Liver (tissue), 7 donors: ENCODE measurements at regions not wholly inside any gene's neighbourhood (a gene's known extent, or its start where the extent isn't known, plus 50 kb on each side); places are given as distances from the start of the nearest gene placed in this dataset.

Experiments used
- DNase-seq: peaks from one replicate; pipeline ENCODE4 v3.0.0-alpha.2; 2017; ENCODE audit warnings: low spot score
- H3K27ac ChIP-seq, 2 donors: one replicate each; pipeline ENCODE4 v1.7.0; 2013; ENCODE audit warnings: inconsistent platforms in 2 of 2, low read length in 2 of 2, control low read depth in 1 of 2, low read depth in 1 of 2, mild to moderate bottlenecking in 1 of 2
- H3K27me3 ChIP-seq, 4 donors: one replicate each; pipeline versions ENCODE4 v1.6.1 to v1.7.0; 2013; ENCODE audit warnings: low read length in 3 of 4, inconsistent platforms in 1 of 4, mild to moderate bottlenecking in 1 of 4, moderate library complexity in 1 of 4; ENCODE audit not compliant: control insufficient read depth in 4 of 4, insufficient read depth in 4 of 4
- H3K36me3 ChIP-seq, 4 donors: one replicate each; pipeline versions ENCODE4 v1.6.1 to v1.7.0; 2013; ENCODE audit warnings: low read length in 3 of 4, mild to moderate bottlenecking in 3 of 4, low read depth in 1 of 4, moderate library complexity in 1 of 4; ENCODE audit not compliant: control insufficient read depth in 4 of 4, insufficient read depth in 3 of 4
- H3K4me1 ChIP-seq, 4 donors: one replicate each; pipeline versions ENCODE4 v1.6.1 to v1.7.0; 2013; ENCODE audit warnings: low read length in 3 of 4, mild to moderate bottlenecking in 3 of 4, moderate library complexity in 1 of 4; ENCODE audit not compliant: control insufficient read depth in 4 of 4, insufficient read depth in 4 of 4
- H3K4me3 ChIP-seq, 3 donors: one replicate each; pipeline versions ENCODE4 v1.6.1 to v1.7.0; 2013; ENCODE audit warnings: low read length in 3 of 3, control low read depth in 1 of 3, low read depth in 1 of 3, mild to moderate bottlenecking in 1 of 3
- H3K9ac ChIP-seq, 2 donors: one replicate each; pipeline ENCODE4 v1.7.0; 2013; ENCODE audit warnings: low read length in 2 of 2, mild to moderate bottlenecking in 2 of 2, moderate library complexity in 2 of 2, control low read depth in 1 of 2, low read depth in 1 of 2
- H3K9me3 ChIP-seq, 4 donors: one replicate each; pipeline versions ENCODE4 v1.6.1 to v1.7.0; 2013; ENCODE audit warnings: low read length in 3 of 4; ENCODE audit not compliant: control insufficient read depth in 4 of 4
- EGR1 ChIP-seq, 2 donors: IDR thresholded peaks; 2 replicates each; pipeline ENCODE4 v1.6.1; 2016 to 2018; ENCODE audit warnings: antibody characterized with exemption in 2 of 2, low read depth in 2 of 2
- FOXA1 ChIP-seq: IDR thresholded peaks from 2 replicates; pipeline ENCODE4 v1.6.1; 2016; ENCODE audit warnings: antibody characterized with exemption
- FOXA2 ChIP-seq: IDR thresholded peaks from 2 replicates; pipeline ENCODE4 v1.6.1; 2016; ENCODE audit warnings: antibody characterized with exemption
- GABPA ChIP-seq, 2 donors: IDR thresholded peaks in 1 of 2; conservative IDR thresholded peaks in 1 of 2; 2 replicates each; pipeline ENCODE4 v1.6.1; 2016; ENCODE audit warnings: antibody characterized with exemption in 2 of 2, mild to moderate bottlenecking in 1 of 2, moderate library complexity in 1 of 2
- HNF4A ChIP-seq, 2 donors: conservative IDR thresholded peaks; 2 replicates each; pipeline ENCODE4 v1.6.1; 2016; ENCODE audit warnings: antibody characterized with exemption in 2 of 2, mild to moderate bottlenecking in 2 of 2
- HNF4G ChIP-seq: IDR thresholded peaks from 2 replicates; pipeline ENCODE4 v1.6.1; 2016; ENCODE audit warnings: antibody characterized with exemption
- JUND ChIP-seq, 2 donors: IDR thresholded peaks; 2 replicates each; pipeline ENCODE4 v1.6.1; 2016; ENCODE audit warnings: antibody characterized with exemption in 2 of 2
- MAX ChIP-seq: IDR thresholded peaks from 2 replicates; pipeline ENCODE4 v1.6.1; 2016; ENCODE audit warnings: antibody characterized with exemption
- NR2F2 ChIP-seq: IDR thresholded peaks from 2 replicates; pipeline ENCODE4 v1.6.1; 2016; ENCODE audit warnings: antibody characterized with exemption
- RAD21 ChIP-seq, 2 donors: IDR thresholded peaks; 2 replicates each; pipeline ENCODE4 v1.6.1; 2016; ENCODE audit warnings: antibody characterized with exemption in 2 of 2, mild to moderate bottlenecking in 2 of 2
- RXRA ChIP-seq, 2 donors: IDR thresholded peaks; 2 replicates each; pipeline ENCODE4 v1.6.1; 2017 to 2018; ENCODE audit warnings: antibody characterized with exemption in 2 of 2, mild to moderate bottlenecking in 1 of 2
- SP1 ChIP-seq: IDR thresholded peaks from 2 replicates; pipeline ENCODE4 v1.6.1; 2018; ENCODE audit warnings: antibody characterized with exemption, mild to moderate bottlenecking
- TAF1 ChIP-seq: conservative IDR thresholded peaks from 2 replicates; pipeline ENCODE4 v1.6.1; 2016; ENCODE audit warnings: antibody characterized with exemption, mild to moderate bottlenecking
- YY1 ChIP-seq: IDR thresholded peaks from 2 replicates; pipeline ENCODE4 v1.6.1; 2016; ENCODE audit warnings: antibody characterized with exemption, mild to moderate bottlenecking
- WGBS: extraction: QIAGEN DNeasy Blood & Tissue Kit; methylation state at CpG from one replicate; pipeline ENCODE4 v1.1.7; 2013; 5-methylcytosine and 5-hydroxymethylcytosine counted together
- TF ChIP-seq, protein P1 (sequence below): IDR thresholded peaks from 2 replicates; pipeline ENCODE4 v1.6.1; 2016; ENCODE audit warnings: antibody characterized with exemption
- TF ChIP-seq, protein P2 (sequence below): IDR thresholded peaks from 2 replicates; pipeline ENCODE4 v1.6.1; 2016; ENCODE audit warnings: antibody characterized with exemption
- TF ChIP-seq, protein P3 (sequence below): IDR thresholded peaks from 2 replicates; pipeline ENCODE4 v1.6.1; 2016; ENCODE audit warnings: antibody characterized with exemption, mild to moderate bottlenecking
- donor health status: healthy.
- donor health status: healthy.
- donor health status: healthy.
- donor health status: healthy.

- WGBS: 69% methylated on average over 19 of the region's 19 CpGs
- H3K9me3 ChIP-seq: no peaks in the 10 kb centered on the region
- H3K36me3 ChIP-seq: no peaks in the 10 kb centered on the region
- H3K27me3 ChIP-seq: peaks cover 0 to 7% (median 0%) of the 10 kb centered on the region in 4 donors
- H3K27ac ChIP-seq: no peak overlapping the region
- no peak overlapping the region for H3K4me3 ChIP-seq
- DNase-seq: no peak
- no peak overlapping the region for H3K9ac ChIP-seq
- TF ChIP-seq FOXA1 (no peak), YY1 (no peak), MAX (no peak), NR2F2 (no peak), JUND (IDR thresholded peaks at IDR 0.05) (no peak), RAD21 (IDR thresholded peaks at IDR 0.05) (no peak), SP1 (no peak), RXRA (IDR thresholded peaks at IDR 0.05) (no peak), GABPA (IDR thresholded peaks at IDR 0.05 in 1 of 2, conservative IDR thresholded peaks at IDR 0.05 in 1 of 2) (no peak), HNF4G (no peak), EGR1 (IDR thresholded peaks at IDR 0.05; ENCODE audit: low read depth in 2 of 2) (no peak)
- TF ChIP-seq, protein P1, sequence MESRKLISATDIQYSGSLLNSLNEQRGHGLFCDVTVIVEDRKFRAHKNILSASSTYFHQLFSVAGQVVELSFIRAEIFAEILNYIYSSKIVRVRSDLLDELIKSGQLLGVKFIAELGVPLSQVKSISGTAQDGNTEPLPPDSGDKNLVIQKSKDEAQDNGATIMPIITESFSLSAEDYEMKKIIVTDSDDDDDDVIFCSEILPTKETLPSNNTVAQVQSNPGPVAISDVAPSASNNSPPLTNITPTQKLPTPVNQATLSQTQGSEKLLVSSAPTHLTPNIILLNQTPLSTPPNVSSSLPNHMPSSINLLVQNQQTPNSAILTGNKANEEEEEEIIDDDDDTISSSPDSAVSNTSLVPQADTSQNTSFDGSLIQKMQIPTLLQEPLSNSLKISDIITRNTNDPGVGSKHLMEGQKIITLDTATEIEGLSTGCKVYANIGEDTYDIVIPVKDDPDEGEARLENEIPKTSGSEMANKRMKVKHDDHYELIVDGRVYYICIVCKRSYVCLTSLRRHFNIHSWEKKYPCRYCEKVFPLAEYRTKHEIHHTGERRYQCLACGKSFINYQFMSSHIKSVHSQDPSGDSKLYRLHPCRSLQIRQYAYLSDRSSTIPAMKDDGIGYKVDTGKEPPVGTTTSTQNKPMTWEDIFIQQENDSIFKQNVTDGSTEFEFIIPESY: no peak
- TF ChIP-seq, protein P2, sequence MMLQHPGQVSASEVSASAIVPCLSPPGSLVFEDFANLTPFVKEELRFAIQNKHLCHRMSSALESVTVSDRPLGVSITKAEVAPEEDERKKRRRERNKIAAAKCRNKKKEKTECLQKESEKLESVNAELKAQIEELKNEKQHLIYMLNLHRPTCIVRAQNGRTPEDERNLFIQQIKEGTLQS: no peak
- TF ChIP-seq, protein P3, sequence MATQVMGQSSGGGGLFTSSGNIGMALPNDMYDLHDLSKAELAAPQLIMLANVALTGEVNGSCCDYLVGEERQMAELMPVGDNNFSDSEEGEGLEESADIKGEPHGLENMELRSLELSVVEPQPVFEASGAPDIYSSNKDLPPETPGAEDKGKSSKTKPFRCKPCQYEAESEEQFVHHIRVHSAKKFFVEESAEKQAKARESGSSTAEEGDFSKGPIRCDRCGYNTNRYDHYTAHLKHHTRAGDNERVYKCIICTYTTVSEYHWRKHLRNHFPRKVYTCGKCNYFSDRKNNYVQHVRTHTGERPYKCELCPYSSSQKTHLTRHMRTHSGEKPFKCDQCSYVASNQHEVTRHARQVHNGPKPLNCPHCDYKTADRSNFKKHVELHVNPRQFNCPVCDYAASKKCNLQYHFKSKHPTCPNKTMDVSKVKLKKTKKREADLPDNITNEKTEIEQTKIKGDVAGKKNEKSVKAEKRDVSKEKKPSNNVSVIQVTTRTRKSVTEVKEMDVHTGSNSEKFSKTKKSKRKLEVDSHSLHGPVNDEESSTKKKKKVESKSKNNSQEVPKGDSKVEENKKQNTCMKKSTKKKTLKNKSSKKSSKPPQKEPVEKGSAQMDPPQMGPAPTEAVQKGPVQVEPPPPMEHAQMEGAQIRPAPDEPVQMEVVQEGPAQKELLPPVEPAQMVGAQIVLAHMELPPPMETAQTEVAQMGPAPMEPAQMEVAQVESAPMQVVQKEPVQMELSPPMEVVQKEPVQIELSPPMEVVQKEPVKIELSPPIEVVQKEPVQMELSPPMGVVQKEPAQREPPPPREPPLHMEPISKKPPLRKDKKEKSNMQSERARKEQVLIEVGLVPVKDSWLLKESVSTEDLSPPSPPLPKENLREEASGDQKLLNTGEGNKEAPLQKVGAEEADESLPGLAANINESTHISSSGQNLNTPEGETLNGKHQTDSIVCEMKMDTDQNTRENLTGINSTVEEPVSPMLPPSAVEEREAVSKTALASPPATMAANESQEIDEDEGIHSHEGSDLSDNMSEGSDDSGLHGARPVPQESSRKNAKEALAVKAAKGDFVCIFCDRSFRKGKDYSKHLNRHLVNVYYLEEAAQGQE: no peak
- peaks cover 3 to 9% (median 5%) of the 10 kb centered on the region in 4 donors for H3K4me1 ChIP-seq
Observed at GRCh38 chr12:54127538-54128259, 61.1 kb downstream of the SMUG1 start.

- no peaks in the 10 kb centered on the region for H3K9me3 ChIP-seq
- no peak overlapping the region for H3K9ac ChIP-seq
- TF ChIP-seq, protein P3: no peak
- TF ChIP-seq RXRA (IDR thresholded peaks at IDR 0.05) (no peak), TAF1 (no peak), YY1 (no peak), SP1 (no peak), MAX (no peak), GABPA (IDR thresholded peaks at IDR 0.05 in 1 of 2, conservative IDR thresholded peaks at IDR 0.05 in 1 of 2) (no peak), HNF4A (conservative IDR thresholded peaks at IDR 0.05) (no peak), RAD21 (IDR thresholded peaks at IDR 0.05) (no peak), JUND (IDR thresholded peaks at IDR 0.05) (no peak), FOXA2 (no peak), EGR1 (IDR thresholded peaks at IDR 0.05; ENCODE audit: low read depth in 2 of 2) (no peak), HNF4G (no peak)
- TF ChIP-seq, protein P2: no peak
- TF ChIP-seq, protein P1: no peak
- H3K27me3 ChIP-seq: peaks cover 0 to 7% (median 0%) of the 10 kb centered on the region in 4 donors
- DNase-seq: no peak
- H3K27ac ChIP-seq: no peak overlapping the region
- 73% methylated on average over 3 of the region's 3 CpGs for WGBS
- no peaks in the 10 kb centered on the region for H3K36me3 ChIP-seq
- H3K4me3 ChIP-seq: no peak overlapping the region
- peaks cover 3 to 9% (median 5%) of the 10 kb centered on the region in 4 donors for H3K4me1 ChIP-seq
Observed at GRCh38 chr12:54128416-54128815, 60.4 kb downstream of the SMUG1 start.
